GM12878 (cell line): ENCODE measurements at regions not wholly inside any gene's neighbourhood (a gene's known extent, or its start where the extent isn't known, plus 50 kb on each side); places are given as distances from the start of the nearest gene placed in this dataset.

Experiments used
- ATAC-seq: fragments of 200-7000 bp; cut with Tn5 transposase; 3 replicates; pipeline ENCODE4 v1.9.1; 2020; ENCODE audit warnings: mild to moderate bottlenecking, moderate library complexity
- BruUV-seq: library from RNA; stranded (reverse); fragments of 400-500 nt; replicated peaks from 2 replicates; lab custom pipeline; 2021; lab: Mats Ljungman, UMichigan
- CTCF ChIA-PET: fragments of 300-600 bp; sonication (Branson Sonifier 250); formaldehyde crosslinking; extraction: SDS; loops from one replicate; lab custom pipeline; 2021; ENCODE audit warnings: inconsistent platforms; lab: Yijun Ruan, JAX
- POLR2A ChIA-PET: fragments of 350-600 bp; formaldehyde crosslinking; extraction: SDS; loops from one replicate; lab custom pipeline; 2021; ENCODE audit warnings: inconsistent platforms; lab: Charles Lee
- RAD21 ChIA-PET: fragments of 300-600 bp; sonication (Branson Sonifier 250); formaldehyde crosslinking; loops from one replicate; lab custom pipeline; 2023; ENCODE audit warnings: antibody characterized with exemption; ENCODE audit not compliant: unreplicated experiment; lab: Charles Lee
- SMC1A ChIA-PET: fragments of 300-600 bp; sonication (Branson Sonifier 250); formaldehyde crosslinking; loops from one replicate; lab custom pipeline; 2023; ENCODE audit not compliant: unreplicated experiment, uncharacterized antibody; lab: Charles Lee
- DNase-seq: peaks from one replicate; pipeline ENCODE4 v3.0.0-alpha.2; 2011; ENCODE audit warnings: low read depth, low spot score
- FAIRE-seq: peaks from 3 replicates; lab custom pipeline; 2011; peaks lifted over from hg19 to GRCh38; lab: Jason Lieb, UNC
- H2AFZ ChIP-seq: 2 replicates; pipeline ENCODE4 v1.6.0; 2011; ENCODE audit warnings: low read depth, low read length, control low read depth; ENCODE audit not compliant: control insufficient read depth
- H3K27ac ChIP-seq: 2 replicates; pipeline ENCODE4 v1.5.1; 2011; ENCODE audit warnings: control low read depth; ENCODE audit not compliant: control insufficient read depth, insufficient read depth
- H3K27me3 ChIP-seq, 2 experiments: replicated peaks in 1 of 2; 2 replicates each; pipeline versions ENCODE4 v1.6.0 to v1.6.1; 2011; ENCODE audit warnings: low read length in 1 of 2; ENCODE audit not compliant: control insufficient read depth in 2 of 2, insufficient read depth in 2 of 2
- H3K36me3 ChIP-seq, 2 experiments: 2 replicates each; pipeline ENCODE4 v1.5.1; 2011; ENCODE audit warnings: low read length in 1 of 2; ENCODE audit not compliant: control insufficient read depth in 2 of 2, insufficient read depth in 2 of 2
- H3K4me1 ChIP-seq: 2 replicates; pipeline ENCODE4 v1.6.1; 2011; ENCODE audit warnings: mild to moderate bottlenecking, low read length, moderate library complexity, mixed read lengths; ENCODE audit not compliant: control insufficient read depth, insufficient read depth
- H3K4me2 ChIP-seq: 2 replicates; pipeline ENCODE4 v1.6.0; 2011; ENCODE audit warnings: control low read depth; ENCODE audit not compliant: control insufficient read depth, insufficient read depth
- H3K4me3 ChIP-seq: fragments of 200-600 bp; sonication (generic); 2 replicates; pipeline ENCODE4 v1.5.1; 2016
- H3K79me2 ChIP-seq: 2 replicates; pipeline ENCODE4 v1.6.0; 2011; ENCODE audit warnings: low read length; ENCODE audit not compliant: control insufficient read depth, insufficient read depth
- H3K9ac ChIP-seq: 2 replicates; pipeline ENCODE4 v1.8.0; 2011; ENCODE audit warnings: low read length, control low read depth, mixed read lengths; ENCODE audit not compliant: control insufficient read depth, insufficient read depth
- H3K9me3 ChIP-seq: replicated peaks from 3 replicates; pipeline ENCODE4 v1.5.1; 2011; ENCODE audit warnings: mild to moderate bottlenecking, low read length; ENCODE audit not compliant: control insufficient read depth, insufficient read depth
- H4K20me1 ChIP-seq: 2 replicates; pipeline ENCODE4 v1.6.0; 2011; ENCODE audit not compliant: control insufficient read depth, insufficient read depth
- BCL11A ChIP-seq: IDR thresholded peaks from 2 replicates; pipeline ENCODE4 v1.6.1; 2011; ENCODE audit warnings: low read depth, low read length
- BCL3 ChIP-seq: IDR thresholded peaks from 2 replicates; pipeline ENCODE4 v1.6.1; 2011; ENCODE audit warnings: borderline replicate concordance, low read depth, mild to moderate bottlenecking, moderate library complexity, low read length; ENCODE audit not compliant: insufficient read depth, poor library complexity, severe bottlenecking
- ELK1 ChIP-seq: IDR thresholded peaks from 2 replicates; pipeline ENCODE4 v1.6.1; 2012; ENCODE audit warnings: low read depth, low read length, improper control_type of control experiment
- GATAD2B ChIP-seq: fragments of 450-650 bp; conservative IDR thresholded peaks from 2 replicates; pipeline ENCODE4 v1.6.1; 2017; ENCODE audit warnings: low read depth, mild to moderate bottlenecking, moderate library complexity
- NFIC ChIP-seq: IDR thresholded peaks from 2 replicates; pipeline ENCODE4 v1.6.1; 2012; ENCODE audit warnings: low read depth, mild to moderate bottlenecking, inconsistent platforms, low read length, moderate library complexity
- NFYB ChIP-seq: IDR thresholded peaks from 2 replicates; pipeline ENCODE4 v1.6.1; 2011; ENCODE audit warnings: low read depth, mild to moderate bottlenecking, low read length, improper control_type of control experiment, moderate library complexity; ENCODE audit not compliant: insufficient read depth
- PKNOX1 ChIP-seq: fragments of 450-650 bp; IDR thresholded peaks from 2 replicates; pipeline ENCODE4 v1.6.1; 2016; ENCODE audit warnings: mild to moderate bottlenecking
- REST ChIP-seq: IDR thresholded peaks from 2 replicates; pipeline ENCODE4 v1.6.1; 2012; ENCODE audit warnings: mild to moderate bottlenecking, low read depth, low read length
- TAF1 ChIP-seq: IDR thresholded peaks from 2 replicates; pipeline ENCODE4 v1.6.1; 2011; ENCODE audit warnings: mild to moderate bottlenecking, low read depth, low read length, borderline replicate concordance
- ZBTB40 ChIP-seq: fragments of 450-650 bp; IDR thresholded peaks from 2 replicates; pipeline ENCODE4 v1.6.1; 2016; ENCODE audit warnings: mild to moderate bottlenecking, moderate library complexity, borderline replicate concordance
- WGBS: methylation state at CpG from one replicate; pipeline ENCODE4 v1.1.6; 2016; ENCODE audit warnings: low lambda C conversion rate; ENCODE audit not compliant: insufficient replicate concordance, insufficient coverage; ENCODE audit errors: missing lambda C conversion rate; 5-methylcytosine and 5-hydroxymethylcytosine counted together
- in situ Hi-C: fragments of 300-500 bp; cut with MboI; formaldehyde crosslinking; loops from 9 replicates; pipeline ENCODE4 v1.14.3; 2018; ENCODE audit warnings: mixed read lengths
- intact Hi-C: fragments of 100-400 bp; cut with micrococcal nuclease; formaldehyde crosslinking; loops from one replicate; pipeline ENCODE4 v1.14.2; 2022; ENCODE audit not compliant: unreplicated experiment

GRCh38 chr9:119941091-119941490 is 571.9 kb upstream of the BRINP1 start (continued):
- TF ChIP-seq ELK1 (no peak), NFYB (no peak), BCL11A (no peak), TAF1 (no peak)

- Histone ChIP-seq H3K36me3 (no peaks in the 10 kb centered on the region), H3K4me3 (no peak overlapping the region), H4K20me1 (no peaks in the 10 kb centered on the region), H3K9ac (no peak overlapping the region), H3K27ac (no peak overlapping the region), H3K4me1 (no peaks in the 10 kb centered on the region), H3K9me3 (no peaks in the 10 kb centered on the region), H3K27me3 (no peaks in the 10 kb centered on the region), H2AFZ (no peak overlapping the region), H3K4me2 (no peak overlapping the region), H3K79me2 (no peaks in the 10 kb centered on the region)
- in situ Hi-C loops (no loop called here), intact Hi-C loops (no loop called here)
- CTCF ChIA-PET: no interaction called here
- DNase-seq (no peak), ATAC-seq (no peak), FAIRE-seq (no peak)
- POLR2A ChIA-PET: no interaction called here
- WGBS: 31% methylated on average over 2 of the region's 2 CpGs
- SMC1A ChIA-PET: no interaction called here
- RAD21 ChIA-PET: no interaction called here
- no TSS peak for BruUV-seq
- no peak for TF ChIP-seq PKNOX1
- no peak for TF ChIP-seq BCL3
- TF ChIP-seq REST: no peak
- no peak for TF ChIP-seq GATAD2B
- TF ChIP-seq ZBTB40: no peak
- TF ChIP-seq NFIC: no peak
Measured at GRCh38 chr9:119938871-119939270, 569.6 kb upstream of the BRINP1 start.
